GM21717 (cell line): ENCODE measurements at regions not wholly inside any gene's neighbourhood (a gene's known extent, or its start where the extent isn't known, plus 50 kb on each side); places are given as distances from the start of the nearest gene placed in this dataset.
"Not testable (repeated sequence)": the region's sequence is repeated elsewhere in the genome, so short reads cannot be mapped to it uniquely, and the experiment has no call there.

Experiments
- ATAC-seq: cut with Tn5 transposase; IDR thresholded peaks from one replicate; pipeline ENCODE4 v1.9.1; 2021; ENCODE audit warnings: mild to moderate bottlenecking, moderate library complexity; ENCODE audit not compliant: unreplicated experiment

- ATAC-seq: no peak
Observed at GRCh38 chr1:184889166-184889565, 85.1 kb downstream of the NIBAN1 start.

DNA sequence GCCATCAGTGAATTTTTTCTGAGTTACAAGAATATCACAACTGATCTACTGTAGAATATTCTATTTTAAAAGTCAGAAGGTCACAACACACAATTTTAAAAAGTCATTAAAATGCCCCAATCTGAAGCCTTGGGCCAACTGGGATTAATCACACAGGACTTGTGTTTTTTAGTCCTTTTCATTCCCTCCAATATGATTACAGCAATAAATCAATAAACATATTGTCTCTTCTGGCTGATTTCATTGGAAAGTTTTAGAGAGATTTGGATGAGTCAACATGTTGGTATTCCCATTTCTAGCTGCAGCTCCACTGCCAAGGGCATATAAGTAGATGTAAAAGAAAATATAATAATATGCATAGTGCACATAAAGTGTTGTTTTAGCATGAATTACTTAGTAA is 85.8 kb downstream of the NIBAN1 start:
- no peak for ATAC-seq

- ATAC-seq: peak; percentile 32
Observed at GRCh38 chr1:184882957-184883815, 91.1 kb downstream of the NIBAN1 start.

DNA sequence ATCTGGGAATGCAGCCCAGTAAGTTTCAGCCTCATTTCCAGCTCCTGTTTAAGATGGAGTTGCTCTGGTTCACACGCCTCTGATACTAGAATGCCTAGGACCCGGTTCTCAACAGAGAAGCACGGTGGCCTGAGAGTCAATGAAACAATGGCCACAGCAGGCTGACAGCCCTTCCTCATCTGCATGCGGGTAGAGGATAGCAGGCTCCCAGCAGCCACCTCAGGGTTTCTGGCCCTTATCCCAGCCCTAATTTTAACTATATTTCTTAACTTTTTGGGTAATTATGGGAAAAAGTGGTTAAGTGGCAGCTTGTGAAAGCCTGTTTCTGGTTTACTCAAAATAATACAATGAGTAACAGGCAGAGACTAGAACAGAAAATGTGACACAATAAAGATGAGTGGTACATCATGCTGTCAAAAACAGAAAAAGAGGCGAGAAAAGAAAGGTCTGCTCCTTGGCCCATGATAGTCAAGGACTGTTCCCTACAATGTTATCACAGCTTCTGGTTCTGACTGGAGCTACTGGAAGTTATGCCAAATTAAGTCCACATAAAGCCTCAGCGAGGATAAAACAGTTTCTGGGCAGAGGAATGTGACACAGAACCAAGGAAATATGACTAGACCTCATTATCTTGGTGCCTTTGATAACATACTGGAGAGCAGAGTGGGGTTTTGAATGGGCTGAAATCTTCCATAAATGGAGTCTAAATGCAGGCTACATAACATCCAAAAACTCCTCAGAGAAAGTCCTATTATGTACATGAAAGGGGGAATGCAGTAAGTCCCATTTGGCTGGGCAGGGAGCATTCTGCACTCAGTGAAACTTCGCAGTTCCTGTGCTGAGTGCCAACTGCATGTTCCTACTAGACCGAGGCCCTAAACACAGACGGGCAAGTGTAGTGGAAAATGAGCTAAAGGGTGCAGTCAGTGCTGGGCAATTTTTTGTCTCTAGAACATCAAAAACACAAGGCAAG is 92.1 kb downstream of the NIBAN1 start:
- peak; percentile 61 for ATAC-seq

GRCh38 chr1:184879876-184880557 is 94.3 kb downstream of the NIBAN1 start:
- no peak for ATAC-seq

GRCh38 chr1:184878602-184879001 is 95.7 kb downstream of the NIBAN1 start:
- no peak for ATAC-seq

- no peak for ATAC-seq
Observed at GRCh38 chr1:184878002-184878401, 96.3 kb downstream of the NIBAN1 start.

- not testable (repeated sequence) for ATAC-seq
Observed at GRCh38 chr1:184876015-184876414, 98.3 kb downstream of the NIBAN1 start.

GRCh38 chr1:184875218-184875617 is 99.1 kb downstream of the NIBAN1 start:
- no peak for ATAC-seq

- ATAC-seq: no peak
Observed at GRCh38 chr1:184870319-184870718, 104.0 kb downstream of the NIBAN1 start.

- ATAC-seq: no peak
Observed at GRCh38 chr1:184867866-184868689, 106.2 kb downstream of the NIBAN1 start.

GRCh38 chr1:184866991-184867788 is 107.1 kb downstream of the NIBAN1 start:
- peak; percentile 97 for ATAC-seq

DNA sequence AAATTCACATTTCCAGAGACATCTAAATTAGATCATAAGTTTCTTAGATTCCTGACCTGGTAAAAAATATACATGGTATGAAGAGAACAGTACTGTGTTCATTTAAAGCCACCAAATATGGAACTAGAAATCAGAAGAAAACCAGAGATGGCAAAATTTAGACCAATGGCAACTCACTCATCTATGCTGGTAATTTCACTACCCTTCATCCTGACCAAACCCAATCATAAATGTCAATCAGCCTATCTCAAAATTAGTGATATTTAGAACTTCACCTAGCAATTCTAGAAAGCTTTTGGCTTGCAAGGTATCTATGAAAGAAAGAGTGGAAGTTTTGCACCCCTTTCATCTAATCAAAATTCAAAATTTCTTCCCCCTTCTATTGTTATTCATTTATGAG is 107.7 kb downstream of the NIBAN1 start:
- ATAC-seq: peak; percentile 26

DNA sequence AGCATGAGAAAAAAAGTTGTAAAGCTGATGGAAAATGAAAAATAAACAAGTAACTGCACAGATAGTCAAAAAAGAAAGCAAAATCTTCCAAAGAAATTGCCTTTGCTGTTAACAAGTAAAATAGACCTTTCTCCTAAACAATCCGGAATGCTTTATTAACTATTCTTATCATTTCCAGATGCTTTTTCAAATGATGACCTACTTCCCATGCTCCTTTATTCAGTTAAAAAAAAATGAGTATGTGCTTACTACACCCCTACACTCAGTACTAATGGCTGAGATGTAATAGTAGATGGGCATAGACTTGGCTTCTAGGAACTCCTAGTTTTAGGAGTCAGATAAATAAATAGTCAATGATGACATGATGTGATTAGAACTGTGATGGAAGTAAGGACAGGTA is 108.5 kb downstream of the NIBAN1 start:
- no peak for ATAC-seq

DNA sequence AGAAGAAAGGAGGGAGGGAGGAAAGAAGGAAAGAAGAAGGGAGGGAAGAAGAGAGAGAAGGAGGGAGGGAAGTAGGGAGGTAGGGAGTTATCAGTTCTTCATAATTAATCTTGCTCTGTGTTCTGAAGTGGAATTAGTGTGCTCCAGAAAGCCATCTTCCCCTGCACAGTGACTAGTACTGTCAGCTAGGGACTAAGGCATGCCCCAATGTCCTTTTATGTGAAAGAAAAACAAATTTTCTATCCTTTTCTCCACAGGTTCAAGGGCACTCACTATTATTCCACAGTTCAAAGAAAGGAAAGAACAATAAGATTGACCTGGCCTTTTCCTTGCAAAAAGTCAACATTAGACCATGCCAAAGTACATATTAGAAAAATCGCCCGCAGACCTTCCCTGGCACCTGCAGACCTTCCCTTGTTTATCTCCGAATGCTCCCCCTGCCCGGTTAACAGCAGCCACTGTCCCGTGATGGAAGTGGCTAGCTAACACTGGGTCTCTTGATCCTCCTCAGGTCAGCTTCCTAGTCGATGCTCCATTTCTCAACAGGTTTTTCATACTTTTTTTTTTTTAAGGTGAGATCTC is 107.2 kb upstream of the EDEM3 start:
- no peak for ATAC-seq

DNA sequence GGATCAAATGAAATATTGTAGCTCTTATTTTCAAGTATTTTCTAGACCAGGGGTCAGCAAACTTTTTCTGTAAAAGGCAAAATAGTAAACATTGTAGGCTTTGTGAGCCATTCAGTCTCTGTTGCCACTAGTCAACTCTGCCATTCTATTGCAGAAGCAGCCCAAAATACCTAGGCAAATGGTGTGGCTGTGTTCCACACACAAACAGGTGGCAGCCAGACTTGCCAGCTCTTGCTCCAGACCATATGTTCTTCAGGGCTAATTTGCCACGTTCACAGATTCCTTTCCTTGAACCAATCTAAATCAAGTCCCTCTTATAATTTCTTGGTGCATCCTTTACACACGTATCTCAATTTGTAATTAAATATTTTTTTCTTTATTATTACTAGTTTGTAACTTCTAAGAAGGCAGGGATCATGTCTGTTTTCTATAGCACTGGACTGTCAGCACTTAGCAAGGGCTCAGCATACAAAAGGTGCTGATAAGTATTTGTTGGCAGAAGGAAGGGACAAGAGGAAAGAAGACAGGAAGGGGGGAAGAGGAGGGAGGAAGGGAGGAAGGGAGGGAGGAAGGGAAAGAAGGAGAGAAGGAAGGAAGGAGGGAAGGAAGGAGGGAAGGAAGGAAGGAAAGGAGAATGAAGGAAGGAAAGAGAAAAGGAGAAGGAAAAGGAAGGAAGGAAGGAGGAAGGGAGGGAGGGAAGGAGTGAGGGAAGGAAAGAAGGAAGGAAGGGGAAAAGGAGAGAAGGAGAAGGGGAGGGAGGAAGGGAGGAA is 106.5 kb upstream of the EDEM3 start:
- ATAC-seq: peak; percentile 86

- no peak for ATAC-seq
Observed at GRCh38 chr1:184860535-184860934, 105.9 kb upstream of the EDEM3 start.

- no peak for ATAC-seq
Observed at GRCh38 chr1:184859381-184860105, 104.9 kb upstream of the EDEM3 start.
